GM21367 (cell line): ENCODE measurements at regions not wholly inside any gene's neighbourhood (a gene's known extent, or its start where the extent isn't known, plus 50 kb on each side); places are given as distances from the start of the nearest gene placed in this dataset.
"Not testable (repeated sequence)": the region's sequence is repeated elsewhere in the genome, so short reads cannot be mapped to it uniquely, and the experiment has no call there.

Experiments used
- ATAC-seq: cut with Tn5 transposase; IDR thresholded peaks from one replicate; pipeline ENCODE4 v1.9.1; 2021; ENCODE audit not compliant: unreplicated experiment

GRCh38 chr18:11391661-11392060 lies 217.7 kb upstream of the SLC35G4 start:
- ATAC-seq, result no peak

- ATAC-seq, result no peak
Observed at GRCh38 chr18:11388755-11389680, 220.4 kb upstream of the SLC35G4 start.

- ATAC-seq, result no peak
Observed at GRCh38 chr18:11387880-11388279, 221.5 kb upstream of the SLC35G4 start.

DNA sequence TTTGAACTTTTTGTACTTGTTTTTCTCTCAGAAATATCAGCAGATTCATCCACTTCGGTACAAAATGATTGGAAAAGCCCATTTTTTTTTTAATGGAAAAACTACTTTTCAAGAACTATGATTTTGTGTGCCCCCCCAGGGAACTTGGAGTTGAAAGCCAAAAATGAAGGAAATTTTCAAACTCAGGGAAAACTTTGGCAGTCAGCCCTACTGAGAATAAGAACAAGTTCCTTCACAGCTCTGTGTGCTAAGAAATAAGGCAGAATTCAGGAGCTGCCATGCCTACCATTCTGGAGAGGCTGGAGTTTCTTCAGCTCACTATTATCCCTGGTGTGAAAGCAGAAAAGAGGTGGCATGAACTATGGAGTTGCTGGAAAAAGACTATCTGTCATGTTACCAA lies 226.0 kb upstream of the SLC35G4 start:
- no peak for ATAC-seq

DNA sequence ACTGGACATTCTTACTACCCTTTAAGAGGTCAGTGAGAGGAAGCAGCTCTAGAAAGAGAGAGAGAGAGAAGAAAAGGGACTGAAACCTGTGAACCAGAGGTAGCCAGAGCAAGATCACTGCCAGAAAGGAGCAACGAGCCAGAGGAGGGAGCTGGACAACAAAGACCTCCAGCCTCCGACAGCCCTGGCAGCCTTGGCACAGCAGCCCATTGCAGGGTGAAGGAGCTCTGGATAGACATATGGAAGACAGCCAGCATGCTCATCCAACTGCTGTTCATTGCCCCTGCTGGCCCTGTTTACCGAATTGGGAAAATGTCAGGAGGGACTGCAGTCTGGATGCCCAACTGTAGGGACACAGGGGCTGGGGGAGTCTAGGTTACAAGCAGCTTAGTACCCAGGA lies 228.4 kb upstream of the SLC35G4 start:
- no peak for ATAC-seq

- no peak for ATAC-seq
Observed at GRCh38 chr18:11379660-11380059, 229.7 kb upstream of the SLC35G4 start.

DNA sequence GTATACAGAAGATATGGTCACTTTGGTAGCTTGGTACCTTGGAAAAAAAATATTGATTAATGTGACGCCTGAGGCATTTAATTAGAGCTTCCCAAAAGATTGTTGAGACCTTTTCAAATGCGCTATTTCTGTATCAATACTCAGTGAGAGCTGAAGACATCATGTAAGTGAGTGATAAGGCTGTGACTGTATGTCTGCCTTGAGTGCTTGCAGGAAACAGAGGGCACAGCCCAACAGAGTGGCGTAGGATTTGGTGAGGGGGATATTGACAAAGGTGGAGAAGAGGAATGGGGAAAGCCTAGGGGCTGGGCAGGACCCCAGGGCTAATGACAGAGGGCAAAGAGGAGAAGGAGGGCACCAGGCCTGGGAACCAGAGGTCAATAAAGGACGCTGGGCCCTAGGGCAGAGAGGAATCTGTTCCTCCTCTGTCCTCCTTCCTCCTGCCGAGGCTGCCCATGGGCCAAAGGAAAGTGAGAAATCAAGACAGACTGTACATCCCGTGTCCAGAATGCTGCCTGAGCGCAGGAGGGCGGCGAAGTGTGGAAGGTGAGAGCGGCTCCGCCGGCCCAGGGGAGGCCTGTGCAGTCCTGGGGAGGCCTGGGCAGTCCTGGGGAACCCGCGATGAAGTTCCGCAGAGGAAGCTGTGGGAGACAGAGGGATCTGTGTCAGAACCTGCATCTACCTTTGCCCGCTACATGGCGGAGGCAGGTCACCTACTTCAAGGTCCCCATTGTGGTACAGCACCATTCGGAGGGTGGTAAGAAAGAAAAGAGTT lies 228.6 kb upstream of the PIEZO2 start:
- no peak for ATAC-seq

DNA sequence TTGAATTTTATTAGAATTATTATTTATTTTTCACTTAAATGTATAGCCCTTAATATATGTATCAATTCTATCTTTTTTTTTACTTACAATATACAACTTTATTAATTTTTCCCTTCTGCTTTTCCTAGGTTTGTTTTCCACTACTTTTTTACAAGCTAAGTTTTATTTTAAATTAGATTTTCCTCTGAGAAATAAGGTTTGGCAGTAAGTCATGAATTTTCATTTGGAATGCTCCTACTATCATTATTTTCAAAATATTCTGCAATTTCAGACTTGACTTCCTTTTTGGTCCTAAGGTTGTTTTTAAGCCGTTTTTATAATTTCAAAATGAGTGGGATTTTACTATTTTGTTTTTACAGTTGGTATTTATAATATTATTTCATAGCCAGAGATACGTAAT lies 222.8 kb upstream of the PIEZO2 start:
- no peak for ATAC-seq

GRCh38 chr18:11369556-11369955 lies 220.2 kb upstream of the PIEZO2 start:
- ATAC-seq, result no peak

- no peak for ATAC-seq
Observed at GRCh38 chr18:11368020-11368419, 218.7 kb upstream of the PIEZO2 start.

DNA sequence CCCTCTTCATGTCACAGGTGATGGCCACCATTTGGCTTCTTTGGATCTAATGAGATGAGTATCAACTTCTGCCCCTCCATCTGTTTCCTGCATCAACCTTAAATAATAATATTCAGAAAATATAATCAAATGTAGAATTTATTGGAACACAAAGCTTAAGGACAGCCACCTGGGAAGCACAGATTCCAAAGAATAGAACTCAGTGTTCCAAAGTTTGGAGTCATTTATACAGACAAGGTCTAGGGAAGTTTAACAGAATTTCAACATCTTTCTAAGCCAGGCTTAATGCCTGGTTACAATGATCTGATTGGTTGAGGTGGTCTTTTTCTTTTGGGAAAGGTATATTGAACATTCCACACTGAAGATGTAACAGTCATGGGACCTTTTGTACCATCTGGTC lies 218.0 kb upstream of the PIEZO2 start:
- ATAC-seq, result no peak

DNA sequence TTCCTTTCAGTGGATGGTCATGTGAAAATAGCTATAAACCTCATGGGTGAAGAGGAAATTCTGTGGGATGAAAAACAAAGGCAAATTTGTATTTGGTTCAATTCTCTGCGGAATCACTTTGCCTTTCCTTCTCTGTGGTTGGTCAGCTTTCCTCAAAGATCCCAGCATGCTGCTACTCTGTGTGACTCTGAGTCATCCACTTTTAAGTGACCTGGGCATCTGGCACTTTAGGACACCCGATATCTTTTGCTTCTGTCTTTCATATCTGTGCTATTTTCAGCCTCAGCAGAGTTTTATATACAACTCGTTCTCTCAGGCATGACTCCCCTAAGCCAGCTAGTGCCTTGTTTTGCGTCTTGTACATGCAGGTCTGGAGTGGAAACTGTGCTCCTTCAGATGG lies 217.0 kb upstream of the PIEZO2 start:
- no peak for ATAC-seq

DNA sequence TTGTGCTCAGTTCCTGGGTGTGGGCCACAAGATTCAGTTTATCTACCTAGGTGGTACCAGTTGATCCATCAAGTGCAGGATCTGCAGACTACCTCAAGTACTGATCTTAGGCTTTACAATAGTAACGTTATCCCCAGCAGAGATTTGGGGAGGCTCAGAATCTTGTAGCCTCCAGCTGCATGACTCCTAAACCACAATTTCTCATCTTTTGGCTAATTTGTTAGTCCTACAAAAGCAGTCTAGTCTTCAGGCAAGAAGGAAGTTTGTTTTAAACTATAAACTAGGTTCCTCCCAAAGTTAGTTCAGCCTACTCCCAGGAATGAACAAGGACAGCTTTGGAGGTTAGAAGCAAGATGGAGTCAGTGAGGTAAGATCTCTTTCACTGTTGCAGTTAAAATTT lies 213.5 kb upstream of the PIEZO2 start:
- ATAC-seq, result no peak

DNA sequence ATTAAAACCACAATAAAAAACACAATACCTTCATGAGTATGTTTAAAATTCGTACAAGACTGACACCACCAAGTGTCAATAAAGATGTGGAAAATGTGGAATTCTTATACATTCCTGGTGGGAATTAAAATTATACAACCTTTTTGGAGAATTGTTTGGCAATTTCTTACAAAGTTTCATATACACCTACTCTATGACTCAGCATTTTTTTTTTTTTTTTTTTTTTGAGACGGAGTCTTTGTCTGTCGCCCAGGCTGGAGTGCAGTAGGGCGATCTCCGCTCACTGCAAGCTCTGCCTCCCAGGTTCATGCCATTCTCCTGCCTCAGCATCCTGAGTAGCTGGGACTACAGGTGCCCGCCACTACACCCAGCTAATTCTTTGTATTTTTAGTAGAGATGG lies 212.5 kb upstream of the PIEZO2 start:
- ATAC-seq, result not testable (repeated sequence)

GRCh38 chr18:11357678-11358077 lies 208.3 kb upstream of the PIEZO2 start:
- ATAC-seq, result no peak

- ATAC-seq, result not testable (repeated sequence)
Observed at GRCh38 chr18:11344576-11344975, 195.2 kb upstream of the PIEZO2 start.

- no peak for ATAC-seq
Observed at GRCh38 chr18:11343096-11343495, 193.7 kb upstream of the PIEZO2 start.

- ATAC-seq, result not testable (repeated sequence)
Observed at GRCh38 chr18:11342115-11342514, 192.7 kb upstream of the PIEZO2 start.

GRCh38 chr18:11339188-11339775 lies 189.9 kb upstream of the PIEZO2 start:
- ATAC-seq, result no peak

GRCh38 chr18:11336241-11336640 lies 186.9 kb upstream of the PIEZO2 start:
- ATAC-seq, result no peak

DNA sequence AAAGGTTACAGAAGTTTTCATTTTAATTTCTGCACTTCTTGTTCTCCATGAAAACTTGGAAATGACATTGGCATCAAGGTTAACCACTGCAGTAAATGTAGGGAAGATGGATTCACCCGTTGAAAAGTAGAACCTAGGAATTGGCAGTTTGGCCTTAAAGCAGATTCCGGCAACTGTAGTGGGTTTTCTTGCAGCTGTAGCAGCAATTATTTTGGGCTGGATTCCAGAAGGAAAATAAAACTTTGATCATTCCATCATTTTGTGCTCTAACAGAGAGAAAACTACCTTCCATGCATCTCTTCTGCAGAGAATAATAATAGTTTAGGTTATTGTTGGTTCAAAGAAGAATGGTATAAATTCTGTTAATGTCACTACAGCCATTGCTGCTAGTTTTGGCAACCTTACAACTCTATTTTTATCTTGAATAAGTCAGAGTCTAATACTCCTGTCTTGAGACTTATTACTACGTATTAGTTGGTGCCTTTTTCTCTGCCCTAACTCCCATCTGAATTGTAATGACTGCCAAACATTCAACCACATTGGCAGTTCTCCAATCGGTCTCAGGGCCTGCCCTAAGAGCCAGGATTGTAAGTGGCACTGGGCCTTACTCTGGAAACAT lies 178.1 kb upstream of the PIEZO2 start:
- ATAC-seq, result no peak
